B cell (primary cell): ENCODE measurements at regions not wholly inside any gene's neighbourhood (a gene's known extent, or its start where the extent isn't known, plus 50 kb on each side); places are given as distances from the start of the nearest gene placed in this dataset.

Experiments used
- ATAC-seq: fragments of 200-7000 bp; cut with Tn5 transposase; one replicate; pipeline ENCODE4 v1.10.0; 2021; ENCODE audit warnings: low read depth, mild to moderate bottlenecking, moderate number of reproducible peaks, moderate library complexity
- CTCF ChIA-PET: fragments of 350-600 bp; sonication (Branson Sonifier 250); formaldehyde crosslinking; loops from one replicate; lab custom pipeline; 2021; ENCODE audit warnings: antibody characterized with exemption, inconsistent platforms; lab: Charles Lee
- POLR2A ChIA-PET: fragments of 350-600 bp; sonication (Branson Sonifier 250); formaldehyde crosslinking; loops from one replicate; lab custom pipeline; 2021; ENCODE audit warnings: antibody characterized with exemption; lab: Charles Lee
- DNase-seq: peaks from one replicate; pipeline ENCODE4 v3.0.0; 2013
- H2AFZ ChIP-seq: 2 replicates; pipeline ENCODE4 v1.6.1; 2012; ENCODE audit warnings: mild to moderate bottlenecking, low read depth, low read length; ENCODE audit not compliant: insufficient read depth, poor library complexity, severe bottlenecking
- H3K27ac ChIP-seq, 2 donors: 1 replicate in 1 of 2; 2 replicates in 1 of 2; pipeline ENCODE4 v1.5.1; 2012 to 2013; ENCODE audit warnings: low read length in 2 of 2, mild to moderate bottlenecking in 2 of 2, moderate library complexity in 1 of 2
- H3K27me3 ChIP-seq, 4 experiments: fragments of 200-600 bp in 1 of 4; sonication (generic) in 1 of 4; replicated peaks in 1 of 4; 1 replicate in 2 of 4; 2 replicates in 2 of 4; pipeline versions ENCODE4 v1.6.1 to v1.7.0; 2013 to 2016; ENCODE audit warnings: low read length in 3 of 4, mild to moderate bottlenecking in 2 of 4, mixed read lengths in 1 of 4, moderate library complexity in 1 of 4; ENCODE audit not compliant: insufficient read depth in 4 of 4, control insufficient read depth in 3 of 4; ENCODE audit errors: control extremely low read depth in 1 of 4
- H3K36me3 ChIP-seq, 2 experiments: replicated peaks in 1 of 2; 1 replicate in 1 of 2; 2 replicates in 1 of 2; pipeline versions ENCODE4 v1.6.1 to v1.7.1; 2013; ENCODE audit warnings: low read length in 1 of 2; ENCODE audit not compliant: insufficient read depth in 2 of 2, control insufficient read depth in 1 of 2; ENCODE audit errors: control extremely low read depth in 1 of 2, extremely low read depth in 1 of 2
- H3K4me1 ChIP-seq, 2 donors: fragments of 200-600 bp in 1 of 2; sonication (generic) in 1 of 2; 1 replicate in 1 of 2; 2 replicates in 1 of 2; pipeline versions ENCODE4 v1.5.1 to v1.6.1; 2013 to 2017; ENCODE audit warnings: low read length in 2 of 2; ENCODE audit not compliant: control insufficient read depth in 2 of 2, insufficient read depth in 2 of 2
- H3K4me2 ChIP-seq: replicated peaks from 2 replicates; pipeline ENCODE3; 2012; ENCODE audit warnings: mild to moderate bottlenecking, low read depth, low read length; ENCODE audit not compliant: poor library complexity, severe bottlenecking
- H3K4me3 ChIP-seq, 5 experiments: fragments of 200-600 bp in 1 of 5; sonication (generic) in 1 of 5; 1 replicate in 3 of 5; 2 replicates in 2 of 5; pipeline versions ENCODE4 v1.5.1 to v1.7.0; 2011 to 2016; ENCODE audit warnings: low read length in 4 of 5, mild to moderate bottlenecking in 4 of 5, low read depth in 2 of 5, control low read depth in 1 of 5, moderate library complexity in 1 of 5; ENCODE audit not compliant: insufficient read depth in 1 of 5; ENCODE audit errors: control extremely low read depth in 1 of 5, extremely low read depth in 1 of 5
- H3K79me2 ChIP-seq: fragments of 200-600 bp; sonication (generic); one replicate; pipeline ENCODE4 v1.6.0; 2016; ENCODE audit warnings: low read length; ENCODE audit not compliant: control insufficient read depth, insufficient read depth
- H3K9ac ChIP-seq: fragments of 200-600 bp; sonication (generic); 2 replicates; pipeline ENCODE4 v1.6.1; 2017; ENCODE audit warnings: mild to moderate bottlenecking, low read length, moderate library complexity
- H3K9me3 ChIP-seq, 3 donors: one replicate each; pipeline versions ENCODE4 v1.6.1 to v1.7.1; 2013; ENCODE audit warnings: low read length in 2 of 3; ENCODE audit not compliant: control insufficient read depth in 2 of 3, insufficient read depth in 1 of 3; ENCODE audit errors: control extremely low read depth in 1 of 3
- H4K20me1 ChIP-seq: 2 replicates; pipeline ENCODE4 v1.6.0; 2012; ENCODE audit warnings: mild to moderate bottlenecking, low read length; ENCODE audit not compliant: insufficient read depth, control insufficient read depth, poor library complexity, severe bottlenecking
- H3K27ac Mint-ChIP-seq: one replicate; pipeline ENCODE4 v1.8.0; 2021; ENCODE audit warnings: mixed read lengths
- H3K27me3 Mint-ChIP-seq: one replicate; pipeline ENCODE4 v1.8.0; 2021; ENCODE audit warnings: mixed read lengths
- H3K4me1 Mint-ChIP-seq: one replicate; pipeline ENCODE4 v1.8.0; 2021; ENCODE audit warnings: mixed read lengths
- H3K4me3 Mint-ChIP-seq: one replicate; pipeline ENCODE4 v1.8.0; 2021; ENCODE audit warnings: mixed read lengths
- H3K9me3 Mint-ChIP-seq: one replicate; pipeline ENCODE4 v1.8.0; 2022; ENCODE audit warnings: mixed read lengths; ENCODE audit not compliant: insufficient read depth
- EZH2 ChIP-seq: IDR thresholded peaks from 2 replicates; pipeline ENCODE4 v1.6.1; 2012; ENCODE audit warnings: borderline replicate concordance, low read depth, mild to moderate bottlenecking, moderate library complexity, low read length; ENCODE audit not compliant: insufficient read depth, poor library complexity, severe bottlenecking
- WGBS: methylation state at CpG from one replicate; pipeline ENCODE4 v1.1.5; 2013; ENCODE audit warnings: missing lambda C conversion rate; ENCODE audit not compliant: insufficient coverage; 5-methylcytosine and 5-hydroxymethylcytosine counted together
- intact Hi-C: fragments of 100-400 bp; cut with micrococcal nuclease; formaldehyde crosslinking; loops from one replicate; pipeline ENCODE4 v1.10.0; 2022
- TF ChIP-seq, protein P1 (sequence below): fragments of 200-600 bp; IDR thresholded peaks from one replicate; pipeline ENCODE4 v1.8.0; 2022; ENCODE audit warnings: antibody characterized with exemption, mild to moderate bottlenecking

DNA sequence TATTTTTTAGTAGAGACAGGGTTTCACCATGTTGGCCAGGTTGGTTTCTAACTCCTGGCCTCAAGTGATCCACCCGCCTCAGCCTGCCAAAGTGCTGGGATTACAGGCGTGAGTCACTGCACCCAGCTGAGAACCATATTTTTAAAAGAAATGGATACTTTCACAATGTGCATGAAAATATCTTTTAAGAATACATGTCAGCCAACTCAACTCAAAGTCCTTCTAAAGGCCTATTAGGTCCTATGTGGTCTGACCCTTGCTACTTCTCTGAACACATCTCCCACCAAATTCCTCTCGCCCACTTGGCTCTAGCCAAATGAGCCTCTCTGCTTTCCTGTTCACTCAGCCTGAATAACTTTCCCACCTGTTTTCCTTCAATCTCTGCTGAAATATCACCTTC, 119.6 kb downstream of the MTX2 start:
- DNase-seq, result no peak
- intact Hi-C loops, result no loop called here
- Histone ChIP-seq H3K4me3 (no peak overlapping the region), H3K79me2 (no peaks in the 10 kb centered on the region), H3K4me2 (no peak overlapping the region), H3K36me3 (no peaks in the 10 kb centered on the region), H3K27me3 (peaks cover 0 to 3% (median 0%) of the 10 kb centered on the region in 4 experiments), H4K20me1 (no peaks in the 10 kb centered on the region), H2AFZ (no peak overlapping the region), H3K9me3 (no peaks in the 10 kb centered on the region), H3K9ac (no peak overlapping the region), H3K27ac (no peak overlapping the region), H3K4me1 (no peaks in the 10 kb centered on the region)
- no peaks in the 10 kb centered on the region for H3K9me3 Mint-ChIP-seq
- no peak overlapping the region for H3K4me3 Mint-ChIP-seq
- 100% methylated on average over 2 of the region's 3 CpGs for WGBS
- peaks cover 34% of the 10 kb centered on the region for H3K27me3 Mint-ChIP-seq
- no peak overlapping the region for H3K27ac Mint-ChIP-seq
- POLR2A ChIA-PET, result no interaction called here
- CTCF ChIA-PET, result no interaction called here
- TF ChIP-seq EZH2, result no peak
- TF ChIP-seq, protein P1, sequence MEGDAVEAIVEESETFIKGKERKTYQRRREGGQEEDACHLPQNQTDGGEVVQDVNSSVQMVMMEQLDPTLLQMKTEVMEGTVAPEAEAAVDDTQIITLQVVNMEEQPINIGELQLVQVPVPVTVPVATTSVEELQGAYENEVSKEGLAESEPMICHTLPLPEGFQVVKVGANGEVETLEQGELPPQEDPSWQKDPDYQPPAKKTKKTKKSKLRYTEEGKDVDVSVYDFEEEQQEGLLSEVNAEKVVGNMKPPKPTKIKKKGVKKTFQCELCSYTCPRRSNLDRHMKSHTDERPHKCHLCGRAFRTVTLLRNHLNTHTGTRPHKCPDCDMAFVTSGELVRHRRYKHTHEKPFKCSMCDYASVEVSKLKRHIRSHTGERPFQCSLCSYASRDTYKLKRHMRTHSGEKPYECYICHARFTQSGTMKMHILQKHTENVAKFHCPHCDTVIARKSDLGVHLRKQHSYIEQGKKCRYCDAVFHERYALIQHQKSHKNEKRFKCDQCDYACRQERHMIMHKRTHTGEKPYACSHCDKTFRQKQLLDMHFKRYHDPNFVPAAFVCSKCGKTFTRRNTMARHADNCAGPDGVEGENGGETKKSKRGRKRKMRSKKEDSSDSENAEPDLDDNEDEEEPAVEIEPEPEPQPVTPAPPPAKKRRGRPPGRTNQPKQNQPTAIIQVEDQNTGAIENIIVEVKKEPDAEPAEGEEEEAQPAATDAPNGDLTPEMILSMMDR, result no peak
- no peak for ATAC-seq
- H3K4me1 Mint-ChIP-seq, result no peaks in the 10 kb centered on the region

DNA sequence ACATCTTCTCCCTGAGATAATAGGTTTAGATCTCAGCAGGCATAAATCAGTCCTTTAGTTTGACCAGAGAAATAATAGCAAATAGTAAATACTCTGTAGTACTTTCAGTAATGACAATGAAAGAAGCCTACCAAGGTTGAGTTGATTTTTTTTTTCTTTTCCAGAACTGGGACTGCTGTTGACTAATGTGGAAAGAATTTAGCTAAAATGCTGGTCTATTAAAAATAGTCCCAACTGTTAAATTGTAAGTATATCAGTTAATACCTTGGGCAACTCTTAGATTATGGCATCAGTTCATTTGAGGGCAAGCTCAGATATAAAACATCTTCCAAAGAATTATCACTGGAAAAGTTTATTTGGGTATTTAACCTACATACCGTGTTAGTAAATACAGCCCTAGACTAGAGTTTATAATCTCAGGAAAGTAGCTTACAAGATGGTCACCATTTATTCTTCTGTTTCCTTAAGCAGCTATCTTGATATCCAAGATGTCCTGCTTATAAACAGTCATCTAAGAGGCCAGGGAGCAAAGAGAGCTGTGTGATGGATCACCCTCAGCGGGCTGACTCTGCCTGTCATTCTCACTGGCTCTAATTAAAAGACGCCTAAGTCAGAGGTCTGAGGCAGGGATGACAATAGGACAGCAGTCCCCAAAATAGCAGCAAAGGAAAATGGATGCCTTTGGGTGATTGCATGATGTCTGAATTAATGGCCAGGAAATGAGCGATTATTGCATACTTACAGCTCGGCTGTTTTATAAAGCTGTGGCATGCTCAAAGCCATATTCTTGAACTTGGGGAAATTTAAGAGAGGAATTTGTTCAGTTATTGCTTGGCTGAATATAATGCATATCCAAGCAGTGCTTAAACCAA, 121.3 kb downstream of the MTX2 start:
- no peak overlapping the region for H2AFZ ChIP-seq
- no peak overlapping the region for H3K4me3 Mint-ChIP-seq
- POLR2A ChIA-PET, result interaction anchor here (0.7 kb wide), 1 partner anchor 272 kb away, joined by 5 read pairs; no protein-coding TSS in a partner anchor
- no peaks in the 10 kb centered on the region for H3K9me3 Mint-ChIP-seq
- H3K4me1 ChIP-seq, result no peaks in the 10 kb centered on the region
- peaks cover 30% of the 10 kb centered on the region for H3K27me3 Mint-ChIP-seq
- no peaks in the 10 kb centered on the region for H4K20me1 ChIP-seq
- H3K27me3 ChIP-seq, result no peaks in the 10 kb centered on the region
- TF ChIP-seq, protein P1, result no peak
- no peak for TF ChIP-seq EZH2
- H3K9me3 ChIP-seq, result no peaks in the 10 kb centered on the region
- no peak for ATAC-seq
- CTCF ChIA-PET, result no interaction called here
- no peaks in the 10 kb centered on the region for H3K4me1 Mint-ChIP-seq
- H3K79me2 ChIP-seq, result no peaks in the 10 kb centered on the region
- H3K4me2 ChIP-seq, result no peak overlapping the region
- no peak overlapping the region for H3K9ac ChIP-seq
- H3K36me3 ChIP-seq, result no peaks in the 10 kb centered on the region
- no peak overlapping the region for H3K4me3 ChIP-seq
- WGBS, result 80% methylated on average over 2 of the region's 5 CpGs
- no peak overlapping the region for H3K27ac Mint-ChIP-seq
- intact Hi-C loops, result no loop called here
- no peak overlapping the region for H3K27ac ChIP-seq
- no peak for DNase-seq
